A673 (cell line): ENCODE measurements at regions not wholly inside any gene's neighbourhood (a gene's known extent, or its start where the extent isn't known, plus 50 kb on each side); places are given as distances from the start of the nearest gene placed in this dataset.

ENCODE experiments used
- CTCF ChIP-seq: fragments of 300-800, 200-600 bp; sonication (generic); conservative IDR thresholded peaks from 2 replicates; pipeline ENCODE4 v1.5.1; 2017; ENCODE audit warnings: low read depth, mild to moderate bottlenecking, antibody characterized with exemption, low read length, moderate library complexity, mixed read lengths
- EZH2 ChIP-seq: fragments of 200-600 bp; sonication (generic); IDR thresholded peaks from 2 replicates; pipeline ENCODE4 v1.6.1; 2017; ENCODE audit warnings: borderline replicate concordance, low read depth, mild to moderate bottlenecking, mixed read lengths, antibody characterized with exemption, low read length; ENCODE audit not compliant: poor library complexity, severe bottlenecking

GRCh38 chr1:10896673-10897072 lies 100.2 kb upstream of the CASZ1 start:
- TF ChIP-seq CTCF (no peak), EZH2 (no peak)
